Rectal smooth muscle tissue (tissue), 1 donor: ENCODE measurements at regions not wholly inside any gene's neighbourhood (a gene's known extent, or its start where the extent isn't known, plus 50 kb on each side); places are given as distances from the start of the nearest gene placed in this dataset.

Experiments used
- H3K27ac ChIP-seq: one replicate; pipeline ENCODE4 v1.7.0; 2013; ENCODE audit warnings: low read depth, low read length, inconsistent platforms
- H3K27me3 ChIP-seq: one replicate; pipeline ENCODE4 v1.7.0; 2013; ENCODE audit warnings: low read length; ENCODE audit not compliant: control insufficient read depth, insufficient read depth
- H3K36me3 ChIP-seq: one replicate; pipeline ENCODE4 v1.7.0; 2013; ENCODE audit warnings: low read length; ENCODE audit not compliant: control insufficient read depth, insufficient read depth
- H3K4me1 ChIP-seq: one replicate; pipeline ENCODE4 v1.7.0; 2013; ENCODE audit warnings: low read length; ENCODE audit not compliant: control insufficient read depth, insufficient read depth
- H3K4me3 ChIP-seq: one replicate; pipeline ENCODE4 v1.7.0; 2013; ENCODE audit warnings: low read length
- H3K9ac ChIP-seq: one replicate; pipeline ENCODE4 v1.7.0; 2013; ENCODE audit warnings: low read length

DNA sequence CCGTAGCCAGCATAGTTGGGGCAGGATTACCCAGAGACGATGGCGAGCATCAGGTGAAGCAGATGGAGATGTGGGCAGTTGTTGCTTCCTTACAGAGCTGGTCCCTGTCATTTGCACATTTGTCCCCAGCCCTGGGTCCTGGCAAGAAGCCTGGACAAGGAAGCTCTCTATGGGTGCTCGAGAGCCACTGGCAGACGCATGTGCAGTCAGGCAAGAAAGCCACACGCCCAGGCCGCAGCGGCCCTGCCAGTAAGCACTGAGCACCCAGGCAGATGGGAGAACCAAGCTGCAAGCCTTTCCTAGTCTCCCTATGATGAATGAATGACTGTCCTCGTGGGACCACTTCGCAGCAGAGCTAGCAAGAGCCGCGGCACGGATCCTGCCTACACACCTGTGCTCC lies 182.8 kb downstream of the FOXO1 start:
- H3K27ac ChIP-seq: no peak overlapping the region
- H3K4me1 ChIP-seq: no peaks in the 10 kb centered on the region
- no peak overlapping the region for H3K9ac ChIP-seq
- H3K27me3 ChIP-seq: no peaks in the 10 kb centered on the region
- no peak overlapping the region for H3K4me3 ChIP-seq
- no peaks in the 10 kb centered on the region for H3K36me3 ChIP-seq

DNA sequence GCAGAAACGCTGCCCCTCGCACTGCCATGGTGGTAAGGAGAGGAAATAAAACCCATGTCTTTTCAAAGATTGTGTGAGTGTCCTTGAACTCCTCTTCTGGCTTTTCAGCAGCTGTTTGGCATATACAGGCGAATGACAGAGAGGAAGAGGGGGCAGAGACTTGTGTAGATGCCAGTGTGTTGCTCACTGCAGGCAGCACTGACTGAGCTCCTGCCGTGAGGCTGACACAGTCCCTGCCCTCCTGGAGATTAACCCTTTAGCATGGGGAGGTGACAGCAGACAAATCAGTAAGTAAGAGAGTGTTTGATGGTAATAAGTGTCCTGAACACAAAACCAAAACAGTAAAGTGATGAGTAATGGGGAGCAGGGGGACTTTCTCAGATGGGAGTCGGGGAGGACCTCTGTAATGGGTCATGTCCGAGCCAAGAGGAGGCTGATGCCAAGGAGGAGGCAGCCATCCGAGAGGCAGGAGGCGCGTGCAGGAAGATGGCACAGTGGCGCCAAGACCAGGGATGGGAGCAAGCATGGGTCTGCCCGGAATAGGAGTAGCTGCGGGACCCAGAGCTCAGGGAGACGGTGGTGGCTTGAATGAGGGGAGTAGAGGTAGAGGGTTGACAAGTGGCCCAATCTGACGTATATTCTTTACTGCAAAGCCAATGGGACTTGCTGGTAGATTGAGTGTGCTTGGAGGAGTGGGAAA lies 182.2 kb downstream of the FOXO1 start:
- Histone ChIP-seq H3K4me3 (no peak overlapping the region), H3K27me3 (no peaks in the 10 kb centered on the region), H3K4me1 (no peaks in the 10 kb centered on the region), H3K9ac (no peak overlapping the region), H3K27ac (no peak overlapping the region), H3K36me3 (no peaks in the 10 kb centered on the region)

DNA sequence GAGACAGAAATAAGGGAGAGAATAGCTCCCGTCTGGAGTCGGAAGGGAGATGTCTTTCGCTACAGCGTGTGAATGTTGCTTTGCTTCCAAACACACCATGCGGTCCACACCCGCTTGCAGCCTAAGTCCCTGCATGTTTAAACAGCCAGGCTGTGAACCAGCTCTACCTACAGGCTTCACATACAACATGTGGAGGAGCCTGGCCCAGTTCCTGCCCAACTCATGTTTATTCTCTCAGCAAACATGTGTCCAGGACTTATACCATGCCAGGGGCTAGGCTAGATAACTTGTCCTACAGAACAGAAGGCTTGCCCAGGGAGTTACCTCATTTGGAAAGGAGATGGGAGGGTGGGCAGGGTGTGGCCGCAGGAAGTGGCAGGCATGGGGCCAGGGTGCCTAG lies 181.5 kb downstream of the FOXO1 start:
- Histone ChIP-seq H3K9ac (no peak overlapping the region), H3K4me1 (no peaks in the 10 kb centered on the region), H3K36me3 (no peaks in the 10 kb centered on the region), H3K27ac (no peak overlapping the region), H3K27me3 (no peaks in the 10 kb centered on the region), H3K4me3 (no peak overlapping the region)

DNA sequence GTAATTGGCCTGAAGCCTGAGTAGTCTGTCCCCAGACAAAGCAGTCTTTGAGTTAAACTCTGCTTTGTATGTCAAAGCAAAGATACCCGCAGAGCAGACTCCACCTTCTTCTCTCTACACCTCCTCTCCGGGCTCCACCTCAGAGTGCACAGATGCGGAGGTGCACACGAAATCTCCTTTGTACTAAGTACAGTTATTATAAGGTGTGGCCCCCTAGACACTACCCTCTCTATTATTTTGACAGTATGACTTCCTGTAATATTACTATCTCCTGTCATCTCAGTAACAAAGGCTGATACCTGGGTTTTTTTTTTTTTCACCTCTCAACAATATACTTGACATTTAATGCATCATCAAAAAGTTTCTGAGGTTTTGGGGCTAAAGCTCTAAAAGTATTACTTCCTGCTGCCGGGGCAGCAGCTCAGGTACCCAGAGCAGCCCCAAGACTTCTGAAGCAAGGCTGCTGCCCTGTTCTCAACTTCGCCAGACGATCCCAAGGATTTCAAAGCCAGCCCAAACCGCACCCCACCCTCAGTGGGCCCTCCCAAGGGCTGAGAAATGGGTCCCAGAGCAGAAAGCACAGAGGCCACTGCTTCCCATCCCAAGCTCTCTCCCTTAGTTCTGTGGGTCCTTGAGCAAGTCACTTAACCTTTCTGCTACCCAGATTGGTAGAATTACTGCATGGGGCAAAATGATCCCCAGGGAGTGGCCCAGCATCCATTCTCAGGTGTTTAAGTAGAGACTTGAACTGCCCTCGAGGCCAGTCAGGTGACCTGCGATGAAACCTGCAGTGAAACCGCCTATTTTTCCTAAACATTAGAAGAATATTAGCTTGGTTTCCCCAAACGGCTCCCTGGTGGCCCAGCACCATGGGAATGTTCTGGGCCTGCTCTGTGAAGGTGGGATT lies 180.6 kb downstream of the FOXO1 start:
- Histone ChIP-seq H3K27ac (no peak overlapping the region), H3K36me3 (no peaks in the 10 kb centered on the region), H3K4me1 (no peaks in the 10 kb centered on the region), H3K9ac (no peak overlapping the region), H3K4me3 (no peak overlapping the region), H3K27me3 (no peaks in the 10 kb centered on the region)

DNA sequence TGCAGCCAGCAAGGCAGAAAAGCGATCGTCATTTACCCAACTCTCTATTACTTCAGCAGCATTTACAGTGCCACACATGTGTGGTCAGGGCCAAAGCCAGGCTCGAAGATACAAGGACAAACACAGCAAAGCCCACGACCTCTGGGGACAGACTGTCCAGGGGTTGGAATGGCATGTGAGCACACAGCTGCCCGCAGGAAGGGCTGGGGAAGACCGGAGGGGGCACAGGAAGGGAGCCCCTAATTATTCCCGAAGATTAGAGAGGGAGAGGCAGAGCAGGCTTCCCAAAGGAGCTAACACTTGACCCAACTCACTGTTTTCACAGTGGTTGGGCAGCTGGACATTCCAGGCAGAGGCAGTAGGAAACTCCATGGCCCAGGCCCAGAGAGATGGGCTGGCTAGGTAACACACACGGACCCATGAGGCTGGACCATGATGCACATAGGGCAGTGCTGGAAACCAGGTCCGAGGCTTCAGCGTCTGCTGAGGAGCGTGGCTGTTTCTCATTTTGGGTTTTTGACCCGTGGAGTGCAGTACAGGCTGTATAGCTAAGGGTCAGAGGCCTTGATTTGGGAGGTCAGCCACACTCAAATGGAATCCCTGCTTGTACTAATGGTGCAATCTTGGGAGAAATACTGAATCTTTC lies 179.8 kb downstream of the FOXO1 start:
- Histone ChIP-seq H3K27ac (no peak overlapping the region), H3K4me3 (no peak overlapping the region), H3K27me3 (no peaks in the 10 kb centered on the region), H3K36me3 (no peaks in the 10 kb centered on the region), H3K4me1 (no peaks in the 10 kb centered on the region), H3K9ac (no peak overlapping the region)

DNA sequence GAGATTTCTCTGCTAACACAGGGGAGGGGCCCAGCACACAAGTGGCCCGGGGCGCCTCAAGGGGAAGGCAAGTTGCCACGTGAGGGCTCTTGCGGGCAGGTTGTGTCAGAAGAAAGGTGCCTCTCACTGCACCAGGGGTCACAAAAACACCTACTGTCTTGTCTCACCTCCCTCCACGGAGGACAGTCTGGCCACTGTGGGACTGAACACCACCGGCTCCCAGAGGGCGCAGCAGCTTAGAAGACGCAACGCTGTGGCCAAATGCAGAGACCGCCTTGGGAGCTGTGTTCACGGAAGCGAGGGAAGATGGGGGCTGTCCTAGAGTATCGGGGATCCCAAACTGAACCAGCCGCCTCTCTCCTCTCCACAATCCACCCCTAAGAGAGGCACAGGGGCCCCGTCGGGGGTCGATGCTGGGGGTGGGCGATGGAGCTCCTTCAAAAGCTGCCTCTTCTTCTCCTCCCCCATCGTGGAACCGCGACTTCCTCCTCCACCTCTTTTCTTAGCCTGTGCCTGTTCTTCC lies 177.5 kb downstream of the FOXO1 start:
- Histone ChIP-seq H3K4me1 (no peaks in the 10 kb centered on the region), H3K27ac (no peak overlapping the region), H3K27me3 (no peaks in the 10 kb centered on the region), H3K36me3 (no peaks in the 10 kb centered on the region), H3K9ac (no peak overlapping the region), H3K4me3 (no peak overlapping the region)

DNA sequence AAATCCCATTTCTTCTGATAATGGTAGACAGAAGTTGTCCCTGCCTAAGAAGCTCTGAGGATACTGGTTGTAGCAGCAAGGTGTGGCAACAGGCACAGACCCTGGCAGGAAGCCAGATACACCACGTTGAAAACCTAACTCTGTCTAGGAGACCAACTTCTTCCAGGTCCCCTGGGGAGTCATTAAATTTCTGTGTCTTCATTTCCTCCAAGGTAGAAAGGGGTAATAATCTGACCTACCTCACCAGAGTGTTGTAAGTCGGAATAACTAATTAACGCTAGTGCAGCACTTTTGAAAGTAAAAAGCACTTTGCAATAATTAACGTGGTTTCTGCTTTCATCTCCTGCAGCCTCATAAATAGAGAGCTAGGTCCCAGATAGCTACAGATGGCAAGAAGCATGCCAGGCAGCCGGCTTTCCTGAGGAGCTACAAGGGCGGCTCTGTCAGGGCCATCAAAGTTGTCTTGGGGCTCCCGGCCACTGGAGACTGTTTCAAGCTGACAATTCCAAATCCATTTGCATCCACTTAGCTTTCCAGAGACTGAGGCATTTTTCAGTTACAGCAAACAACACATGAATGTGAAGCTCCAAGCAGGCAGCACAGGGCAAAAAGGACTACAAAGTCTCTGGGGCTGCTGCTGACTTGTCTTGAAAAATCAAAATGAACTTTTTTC lies 176.2 kb downstream of the FOXO1 start:
- Histone ChIP-seq H3K36me3 (no peaks in the 10 kb centered on the region), H3K4me1 (no peaks in the 10 kb centered on the region), H3K27ac (no peak overlapping the region)

DNA sequence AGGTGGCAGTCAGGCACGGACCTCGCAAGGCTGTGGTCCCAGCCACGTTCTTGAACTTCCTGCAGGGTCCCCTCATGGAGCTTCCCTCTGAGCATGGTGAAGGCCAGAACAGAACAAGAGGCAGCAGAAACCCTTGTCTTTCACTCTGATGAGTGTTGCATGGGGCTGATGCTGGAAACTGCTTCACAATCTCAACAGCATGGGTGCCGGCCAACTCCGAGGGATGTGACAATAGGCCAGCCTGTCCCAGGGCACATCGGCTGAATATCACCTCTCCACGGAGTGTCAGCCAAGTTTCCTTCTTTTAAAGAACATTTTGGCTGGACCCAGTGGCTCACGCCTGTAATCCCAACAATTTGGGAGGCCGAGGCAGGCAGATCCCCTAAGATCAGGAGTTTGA lies 173.9 kb downstream of the FOXO1 start:
- Histone ChIP-seq H3K4me1 (peaks cover 4% of the 10 kb centered on the region), H3K36me3 (no peaks in the 10 kb centered on the region), H3K9ac (no peak overlapping the region), H3K4me3 (no peak overlapping the region), H3K27ac (no peak overlapping the region), H3K27me3 (no peaks in the 10 kb centered on the region)

More for the DNA sequence above, 176.2 kb downstream of the FOXO1 start:
- H3K27me3 ChIP-seq: no peaks in the 10 kb centered on the region
- H3K9ac ChIP-seq: no peak overlapping the region
- no peak overlapping the region for H3K4me3 ChIP-seq

DNA sequence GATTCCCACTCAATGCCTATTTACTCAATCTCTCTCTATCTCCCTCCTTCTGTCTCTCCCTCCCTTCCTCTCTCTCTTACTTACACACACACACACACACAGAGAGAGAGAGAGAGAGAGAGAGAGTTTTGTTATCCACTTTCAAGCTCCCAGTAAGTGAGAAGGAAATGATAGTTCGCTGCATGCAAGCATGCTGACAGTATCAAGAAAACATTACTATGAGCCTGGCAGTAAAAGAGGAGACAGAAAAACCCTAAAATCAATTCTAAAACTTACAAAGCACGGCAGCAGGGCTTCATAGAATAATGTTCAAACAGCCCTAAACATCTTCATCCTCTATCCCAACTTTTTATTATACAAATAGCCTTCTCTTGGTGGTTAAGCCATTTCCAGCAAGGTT lies 171.9 kb downstream of the FOXO1 start:
- no peaks in the 10 kb centered on the region for H3K36me3 ChIP-seq
- H3K27me3 ChIP-seq: no peaks in the 10 kb centered on the region
- H3K4me1 ChIP-seq: peaks cover 4% of the 10 kb centered on the region
- no peak overlapping the region for H3K27ac ChIP-seq
- H3K4me3 ChIP-seq: no peak overlapping the region
- no peak overlapping the region for H3K9ac ChIP-seq

DNA sequence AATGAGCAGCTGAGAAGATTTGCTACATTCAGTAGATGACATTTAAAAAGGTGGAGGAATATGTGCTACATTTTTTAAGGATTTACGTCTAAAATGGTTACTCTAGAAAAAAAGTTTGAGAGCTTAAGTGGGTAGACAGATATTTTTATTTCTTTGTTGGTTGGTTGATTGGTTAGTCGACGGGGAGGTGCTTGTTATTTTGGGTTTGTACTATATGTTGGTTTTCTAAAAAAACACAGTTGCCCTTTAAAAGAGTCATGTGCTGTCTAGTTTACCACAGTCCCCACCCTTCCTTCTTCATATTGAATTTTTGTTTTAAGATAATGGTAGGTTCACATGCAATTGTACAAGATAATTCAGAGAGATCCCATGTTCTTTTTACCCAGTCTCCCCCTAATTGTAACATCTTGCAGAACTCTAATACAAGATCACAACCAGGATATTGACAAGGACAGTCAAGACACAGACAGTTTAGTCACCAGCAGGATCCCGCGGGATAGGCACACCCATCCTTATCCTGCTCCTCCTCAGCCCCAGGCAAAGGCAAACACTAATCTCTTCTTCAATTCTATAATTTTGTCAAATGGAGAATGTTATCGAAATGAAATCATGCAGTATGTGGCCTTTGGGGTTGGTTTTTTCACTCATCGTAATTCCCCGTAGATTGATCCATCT lies 171.4 kb downstream of the FOXO1 start:
- Histone ChIP-seq H3K9ac (no peak overlapping the region), H3K36me3 (no peaks in the 10 kb centered on the region), H3K4me3 (no peak overlapping the region), H3K4me1 (peaks cover 4% of the 10 kb centered on the region), H3K27ac (no peak overlapping the region), H3K27me3 (no peaks in the 10 kb centered on the region)

DNA sequence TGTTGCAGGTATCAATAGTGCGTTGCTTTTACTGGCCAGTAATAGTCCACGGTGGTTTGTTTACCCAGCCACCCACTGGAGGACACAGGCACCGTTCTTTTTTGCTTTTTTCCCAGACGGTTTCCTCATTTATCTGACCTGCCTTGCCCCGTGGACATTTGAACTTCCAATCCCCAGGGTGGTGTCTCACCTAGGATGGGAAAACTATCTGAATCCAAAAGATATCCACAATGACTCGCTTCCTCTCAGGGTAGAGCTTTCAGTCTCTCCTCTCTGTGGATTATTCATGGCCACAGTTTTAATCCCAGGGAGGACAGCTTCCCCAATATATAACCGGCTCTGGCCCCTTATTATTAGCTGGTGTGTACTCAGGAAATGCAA lies 170.8 kb downstream of the FOXO1 start:
- no peak overlapping the region for H3K9ac ChIP-seq
- H3K4me1 ChIP-seq: peaks cover 4% of the 10 kb centered on the region
- no peaks in the 10 kb centered on the region for H3K36me3 ChIP-seq
- H3K4me3 ChIP-seq: no peak overlapping the region
- H3K27me3 ChIP-seq: no peaks in the 10 kb centered on the region
- H3K27ac ChIP-seq: no peak overlapping the region
